Right lobe of liver (tissue), 6 donors: ENCODE measurements at regions not wholly inside any gene's neighbourhood (a gene's known extent, or its start where the extent isn't known, plus 50 kb on each side); places are given as distances from the start of the nearest gene placed in this dataset.

Experiments
- ATAC-seq, 4 donors: fragments of 200-7000 bp; cut with Tn5 transposase; one replicate each; pipeline ENCODE4 v1.9.1; 2020; ENCODE audit warnings: mild to moderate bottlenecking in 4 of 4, moderate library complexity in 4 of 4
- DNase-seq, 3 donors: peaks; one replicate each; pipeline ENCODE4 v3.0.0-alpha.2; 2020
- H3K27ac ChIP-seq, 3 donors: fragments of 200-600 bp; one replicate each; pipeline ENCODE4 v1.8.0; 2022
- H3K27me3 ChIP-seq, 2 donors: fragments of 200-600 bp; one replicate each; pipeline ENCODE4 v1.8.0; 2022
- H3K36me3 ChIP-seq, 4 donors: fragments of 200-600 bp; sonication (generic) in 1 of 4; one replicate each; pipeline versions ENCODE4 v1.5.1 to v1.8.0; 2017 to 2022; ENCODE audit warnings: control low read depth in 1 of 4
- H3K4me1 ChIP-seq, 4 donors: fragments of 200-600 bp; sonication (generic) in 1 of 4; one replicate each; pipeline versions ENCODE4 v1.5.1 to v1.8.0; 2017 to 2022; ENCODE audit warnings: control low read depth in 1 of 4
- H3K4me3 ChIP-seq, 3 donors: fragments of 200-600 bp; one replicate each; pipeline ENCODE4 v1.8.0; 2022
- H3K9me3 ChIP-seq, 4 donors: fragments of 200-600 bp; sonication (generic) in 1 of 4; one replicate each; pipeline versions ENCODE4 v1.5.1 to v1.8.0; 2017 to 2022; ENCODE audit warnings: control low read depth in 1 of 4
- POLR2A ChIP-seq: fragments of 450-650 bp; IDR thresholded peaks from one replicate; pipeline ENCODE4 v1.6.1; 2017; ENCODE audit warnings: antibody characterized with exemption, mild to moderate bottlenecking
- WGBS: methylation state at CpG from one replicate; pipeline ENCODE4 v1.1.6; 2018; ENCODE audit warnings: low coverage, low lambda C conversion rate; ENCODE audit not compliant: insufficient coverage; ENCODE audit errors: missing lambda C conversion rate; 5-methylcytosine and 5-hydroxymethylcytosine counted together
- intact Hi-C, 2 donors: fragments of 100-400 bp; cut with DNase I; formaldehyde crosslinking; loops; one replicate each; pipeline versions ENCODE4 v1.11.2 to v1.14.1; 2022
- TF ChIP-seq, protein P1 (sequence below), 4 donors: fragments of 200-600 bp in 3 of 4; fragments of 450-650 bp in 1 of 4; IDR thresholded peaks; one replicate each; pipeline versions ENCODE4 v1.5.1 to v1.8.0; 2016 to 2022; ENCODE audit warnings: antibody characterized with exemption in 4 of 4, mild to moderate bottlenecking in 2 of 4
- donor health status: DM: no; HTN: yes; CAD: no.
- donor health status: DM: no; HTN: no; CAD: no.
- donor health status: DM: no; HTN: no; CAD: no.
- donor health status: DM: no; HTN: yes; CAD: no.
- donor health status: DM: no; HTN: yes; CAD: no.

DNA sequence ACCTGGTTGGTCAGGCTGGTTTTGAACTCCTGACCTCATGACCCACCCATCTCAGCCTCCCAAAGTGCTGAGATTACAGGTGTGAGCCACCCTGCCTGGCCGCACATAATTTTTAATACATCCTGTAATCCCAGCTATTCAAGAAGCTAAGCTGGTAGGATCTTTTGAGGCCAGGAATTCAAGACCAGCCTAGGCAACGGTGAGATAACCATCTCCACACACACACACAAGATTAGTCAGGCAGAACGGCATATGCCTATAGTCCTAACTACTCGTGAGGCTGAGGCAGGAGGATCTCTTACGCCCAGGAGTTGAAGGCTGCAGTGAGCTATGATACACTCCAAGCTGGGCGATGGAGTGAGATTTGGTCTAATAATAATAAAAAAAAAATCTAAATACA lies 212.4 kb upstream of the NEIL3 start:
- Histone ChIP-seq H3K9me3 (no peaks in the 10 kb centered on the region), H3K36me3 (no peaks in the 10 kb centered on the region), H3K4me1 (no peaks in the 10 kb centered on the region), H3K27me3 (no peaks in the 10 kb centered on the region), H3K4me3 (no peak overlapping the region), H3K27ac (no peak overlapping the region)
- DNase-seq (no peak), ATAC-seq (no peak)
- TF ChIP-seq, protein P1, sequence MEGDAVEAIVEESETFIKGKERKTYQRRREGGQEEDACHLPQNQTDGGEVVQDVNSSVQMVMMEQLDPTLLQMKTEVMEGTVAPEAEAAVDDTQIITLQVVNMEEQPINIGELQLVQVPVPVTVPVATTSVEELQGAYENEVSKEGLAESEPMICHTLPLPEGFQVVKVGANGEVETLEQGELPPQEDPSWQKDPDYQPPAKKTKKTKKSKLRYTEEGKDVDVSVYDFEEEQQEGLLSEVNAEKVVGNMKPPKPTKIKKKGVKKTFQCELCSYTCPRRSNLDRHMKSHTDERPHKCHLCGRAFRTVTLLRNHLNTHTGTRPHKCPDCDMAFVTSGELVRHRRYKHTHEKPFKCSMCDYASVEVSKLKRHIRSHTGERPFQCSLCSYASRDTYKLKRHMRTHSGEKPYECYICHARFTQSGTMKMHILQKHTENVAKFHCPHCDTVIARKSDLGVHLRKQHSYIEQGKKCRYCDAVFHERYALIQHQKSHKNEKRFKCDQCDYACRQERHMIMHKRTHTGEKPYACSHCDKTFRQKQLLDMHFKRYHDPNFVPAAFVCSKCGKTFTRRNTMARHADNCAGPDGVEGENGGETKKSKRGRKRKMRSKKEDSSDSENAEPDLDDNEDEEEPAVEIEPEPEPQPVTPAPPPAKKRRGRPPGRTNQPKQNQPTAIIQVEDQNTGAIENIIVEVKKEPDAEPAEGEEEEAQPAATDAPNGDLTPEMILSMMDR (IDR thresholded peaks at IDR 0.05), result no peak
- TF ChIP-seq POLR2A, result no peak
- intact Hi-C loops, result no loop called here
- 37% methylated on average over 4 of the region's 6 CpGs for WGBS

DNA sequence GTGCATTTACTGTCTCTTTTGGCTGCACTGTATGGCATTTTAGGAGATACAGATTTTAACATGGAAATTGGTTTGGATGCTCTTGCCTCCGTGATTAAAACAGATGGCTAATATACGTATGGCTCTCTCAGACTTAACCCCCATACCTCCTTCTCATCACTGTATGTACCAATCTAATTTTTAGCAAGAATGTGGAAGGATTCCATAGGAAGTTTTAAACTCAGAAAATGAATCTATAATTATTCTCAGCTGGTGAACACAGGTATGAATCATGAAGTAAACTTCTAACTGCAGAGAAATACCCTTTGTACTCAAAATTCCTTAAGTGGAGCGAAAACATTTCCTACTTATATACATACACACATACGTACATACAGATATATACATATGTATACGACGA lies 210.5 kb upstream of the NEIL3 start:
- intact Hi-C loops, result no loop called here

DNA sequence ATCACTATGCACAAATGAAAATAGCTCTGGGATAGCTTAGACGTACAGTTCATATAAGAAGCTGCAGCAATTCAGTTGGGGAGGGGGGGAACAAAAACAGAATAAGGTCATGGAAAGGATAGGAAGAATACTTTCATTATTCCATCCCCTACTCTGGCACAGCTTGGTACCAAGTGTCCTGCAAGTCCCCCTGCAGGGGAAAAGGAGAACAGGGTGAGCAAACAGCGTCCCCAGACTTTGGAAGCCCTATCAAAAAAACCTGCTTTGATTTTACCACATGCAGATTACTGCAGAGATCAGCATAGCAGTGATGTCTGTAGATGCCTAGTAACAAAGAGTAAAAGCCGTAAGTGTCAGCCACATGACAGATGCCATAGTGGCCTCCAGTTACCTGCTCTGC lies 209.4 kb upstream of the NEIL3 start:
- WGBS, result 46% methylated on average over 2 of the region's 3 CpGs
- Histone ChIP-seq H3K9me3 (no peaks in the 10 kb centered on the region), H3K36me3 (no peaks in the 10 kb centered on the region), H3K4me1 (no peaks in the 10 kb centered on the region), H3K27me3 (no peaks in the 10 kb centered on the region), H3K27ac (no peak overlapping the region), H3K4me3 (no peak overlapping the region)
- ATAC-seq, result no peak
- TF ChIP-seq, protein P1 (IDR thresholded peaks at IDR 0.05), result no peak
- TF ChIP-seq POLR2A, result no peak
- DNase-seq, result no peak
- intact Hi-C loops, result no loop called here

More for the DNA sequence above, 210.5 kb upstream of the NEIL3 start:
- 63% methylated on average over 6 of the region's 6 CpGs for WGBS
- Histone ChIP-seq H3K36me3 (no peaks in the 10 kb centered on the region), H3K27ac (no peak overlapping the region), H3K4me3 (no peak overlapping the region), H3K4me1 (no peaks in the 10 kb centered on the region), H3K9me3 (no peaks in the 10 kb centered on the region), H3K27me3 (no peaks in the 10 kb centered on the region)
- TF ChIP-seq, protein P1 (IDR thresholded peaks at IDR 0.05), result no peak
- no peak for TF ChIP-seq POLR2A
- ATAC-seq, result no peak
- DNase-seq, result no peak

DNA sequence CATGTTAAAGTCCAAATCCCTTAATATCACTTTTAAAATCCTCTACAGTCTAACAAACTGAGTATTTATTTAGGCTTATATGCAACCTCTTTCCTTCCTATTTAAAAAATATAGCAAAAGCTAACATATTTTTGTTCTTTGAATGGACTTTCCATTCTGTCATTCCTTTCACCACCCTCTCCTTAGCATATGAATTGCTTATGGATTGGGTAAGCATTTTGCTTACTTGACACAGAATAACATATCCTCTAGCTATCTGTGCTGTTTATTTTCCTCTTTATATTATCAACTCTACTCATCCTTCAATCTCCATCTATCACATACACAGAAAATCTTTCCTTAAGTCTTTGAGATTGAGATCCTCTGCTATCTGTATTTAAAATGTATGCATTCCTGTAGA lies 206.1 kb upstream of the NEIL3 start:
- Histone ChIP-seq H3K27ac (no peak overlapping the region), H3K36me3 (no peaks in the 10 kb centered on the region), H3K27me3 (no peaks in the 10 kb centered on the region), H3K4me1 (no peaks in the 10 kb centered on the region), H3K4me3 (no peak overlapping the region), H3K9me3 (no peaks in the 10 kb centered on the region)
- no peak for ATAC-seq
- DNase-seq, result no peak
- intact Hi-C loops, result no loop called here
- TF ChIP-seq, protein P1 (IDR thresholded peaks at IDR 0.05), result no peak
- TF ChIP-seq POLR2A, result no peak

DNA sequence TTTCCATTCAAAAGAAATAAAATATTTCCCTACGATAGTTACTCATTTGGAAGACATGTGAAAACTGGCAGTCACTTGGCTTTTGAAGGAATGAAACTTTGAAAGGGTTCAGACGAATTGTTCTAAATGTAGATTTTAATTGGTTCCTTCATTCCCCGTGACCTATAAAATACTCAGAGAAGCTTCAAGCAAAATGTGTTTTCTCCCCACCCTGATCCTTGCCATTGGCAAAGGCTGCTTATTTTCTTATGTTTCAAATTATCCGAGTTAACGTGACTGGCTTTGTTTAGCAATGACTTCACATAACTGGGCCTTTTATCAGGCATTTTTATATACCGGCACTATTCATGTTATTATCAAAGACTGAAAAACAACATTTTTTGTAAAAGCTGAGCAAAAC lies 204.1 kb upstream of the NEIL3 start:
- TF ChIP-seq, protein P1 (IDR thresholded peaks at IDR 0.05), result no peak
- no peak for TF ChIP-seq POLR2A

More for the DNA sequence above, 204.1 kb upstream of the NEIL3 start:
- WGBS, result 59% methylated on average over 6 of the region's 6 CpGs
- no peak for ATAC-seq
- DNase-seq, result no peak
- no peak overlapping the region for H3K4me3 ChIP-seq
- H3K27me3 ChIP-seq, result no peaks in the 10 kb centered on the region
- no peaks in the 10 kb centered on the region for H3K9me3 ChIP-seq
- H3K36me3 ChIP-seq, result no peaks in the 10 kb centered on the region
- no peaks in the 10 kb centered on the region for H3K4me1 ChIP-seq
- no peak overlapping the region for H3K27ac ChIP-seq
- intact Hi-C loops, result no loop called here
